NCI-H2196 (cell line): ENCODE measurements at regions not wholly inside any gene's neighbourhood (a gene's known extent, or its start where the extent isn't known, plus 50 kb on each side); places are given as distances from the start of the nearest gene placed in this dataset.
"Not testable (repeated sequence)": the region's sequence is repeated elsewhere in the genome, so short reads cannot be mapped to it uniquely, and the experiment has no call there.

Experiments used
- DNase-seq: peaks from one replicate; lab custom pipeline; 2025; ENCODE audit not compliant: unreplicated experiment; lab: John Stamatoyannopoulos, UW

DNA sequence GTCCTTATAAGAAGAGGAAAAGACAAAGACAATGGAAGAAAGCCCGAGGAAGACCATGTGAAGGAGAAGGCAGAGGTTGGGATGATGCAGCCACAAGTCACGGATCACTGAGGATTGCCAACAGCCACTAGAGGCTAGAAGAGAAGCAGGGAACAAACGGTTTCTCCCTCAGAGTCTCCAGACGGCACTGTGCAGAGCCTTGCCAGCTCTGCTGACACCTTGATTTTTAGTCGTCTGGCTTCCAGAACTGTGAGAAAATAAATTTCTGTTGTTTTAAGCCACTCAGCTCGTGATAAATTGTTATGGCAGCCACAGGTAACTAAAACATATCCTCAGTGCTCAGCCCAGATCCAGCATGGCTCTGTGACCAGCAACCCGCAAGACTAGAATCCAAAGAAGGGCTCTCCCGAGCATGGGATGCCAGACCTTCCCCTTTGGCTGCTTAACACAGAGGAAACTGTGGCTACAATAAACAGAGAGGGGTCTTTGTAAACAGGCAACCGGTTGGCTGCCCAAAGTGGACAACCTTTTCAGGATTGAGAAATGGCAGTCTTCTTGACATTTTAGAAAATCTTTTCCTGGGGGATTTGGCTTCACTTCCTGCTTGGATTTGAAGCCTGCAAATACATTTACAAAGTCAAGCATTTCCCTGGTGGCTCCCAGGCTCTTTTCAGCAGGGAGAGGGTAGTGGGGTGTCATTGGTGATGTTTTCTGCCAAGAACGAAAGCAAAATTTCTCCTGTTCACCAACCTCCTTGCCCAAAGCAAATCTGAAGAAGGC, 88.7 kb upstream of the ADPGK start:
- no peak for DNase-seq

DNA sequence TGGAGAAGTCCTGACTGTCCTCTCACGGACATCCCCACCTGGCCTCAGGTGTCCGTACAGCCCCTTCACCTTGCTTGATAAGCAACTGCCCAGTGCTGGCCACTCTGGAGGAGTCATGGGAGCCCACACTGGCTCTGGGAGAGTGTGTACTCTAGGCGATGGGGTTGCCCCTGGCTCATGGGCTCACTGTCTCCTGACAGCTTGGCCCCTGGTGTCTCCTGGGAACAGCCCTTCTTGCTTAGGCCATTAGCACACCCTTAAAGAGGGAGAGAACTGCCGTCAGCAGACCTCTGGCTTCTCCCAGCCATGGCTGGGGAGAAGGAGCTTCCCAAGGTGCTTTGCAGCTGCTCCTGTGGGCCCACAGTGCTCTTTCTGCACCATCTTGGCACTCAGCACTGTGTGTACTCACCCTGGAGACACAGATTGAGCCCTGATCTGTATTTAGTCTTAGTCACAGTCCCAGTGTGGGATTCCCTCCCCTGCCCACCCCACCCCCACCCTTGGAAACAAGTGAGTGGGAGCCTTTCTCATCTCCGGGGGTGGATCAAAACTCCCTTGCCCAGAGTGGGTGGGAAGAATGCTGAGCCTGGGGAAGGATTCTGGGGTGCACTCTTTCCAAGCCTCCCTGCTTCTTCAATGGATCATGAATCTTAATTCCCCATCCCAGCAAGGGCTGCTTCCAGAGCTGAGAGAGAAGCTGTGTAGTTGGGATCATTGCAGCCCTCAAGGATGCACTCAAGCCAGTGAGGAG, 83.5 kb upstream of the ADPGK start:
- DNase-seq = no peak

- no peak for DNase-seq
These were observed 82.6 kb upstream of the ADPGK start for GRCh38 chr15:72866182-72866581.

- DNase-seq = no peak
These were observed 81.9 kb upstream of the ADPGK start for GRCh38 chr15:72865486-72865885.

DNA sequence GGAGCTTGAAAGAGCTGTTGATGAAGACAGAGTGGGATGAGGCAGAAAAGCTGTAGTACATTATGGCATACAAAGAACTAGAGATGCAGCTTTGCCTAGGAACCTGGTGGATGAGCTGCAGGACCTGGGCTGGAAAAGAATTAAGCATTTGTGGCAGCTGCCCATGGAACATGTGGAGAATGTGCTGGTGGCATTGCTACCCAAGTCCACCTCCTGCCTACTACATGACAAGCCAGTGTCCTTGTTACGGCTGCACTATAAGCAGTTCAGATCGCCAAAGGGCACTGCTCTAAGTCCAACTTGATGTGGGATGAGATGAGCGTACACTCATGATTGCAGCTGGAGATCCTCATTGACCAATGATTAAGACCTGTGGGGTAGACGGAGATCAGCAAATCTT, 81.1 kb upstream of the ADPGK start:
- no peak for DNase-seq

- no peak for DNase-seq
These were observed 77.9 kb upstream of the ADPGK start for GRCh38 chr15:72861354-72861910.

- no peak for DNase-seq
These were observed 76.2 kb upstream of the ADPGK start for GRCh38 chr15:72859757-72860145.

DNA sequence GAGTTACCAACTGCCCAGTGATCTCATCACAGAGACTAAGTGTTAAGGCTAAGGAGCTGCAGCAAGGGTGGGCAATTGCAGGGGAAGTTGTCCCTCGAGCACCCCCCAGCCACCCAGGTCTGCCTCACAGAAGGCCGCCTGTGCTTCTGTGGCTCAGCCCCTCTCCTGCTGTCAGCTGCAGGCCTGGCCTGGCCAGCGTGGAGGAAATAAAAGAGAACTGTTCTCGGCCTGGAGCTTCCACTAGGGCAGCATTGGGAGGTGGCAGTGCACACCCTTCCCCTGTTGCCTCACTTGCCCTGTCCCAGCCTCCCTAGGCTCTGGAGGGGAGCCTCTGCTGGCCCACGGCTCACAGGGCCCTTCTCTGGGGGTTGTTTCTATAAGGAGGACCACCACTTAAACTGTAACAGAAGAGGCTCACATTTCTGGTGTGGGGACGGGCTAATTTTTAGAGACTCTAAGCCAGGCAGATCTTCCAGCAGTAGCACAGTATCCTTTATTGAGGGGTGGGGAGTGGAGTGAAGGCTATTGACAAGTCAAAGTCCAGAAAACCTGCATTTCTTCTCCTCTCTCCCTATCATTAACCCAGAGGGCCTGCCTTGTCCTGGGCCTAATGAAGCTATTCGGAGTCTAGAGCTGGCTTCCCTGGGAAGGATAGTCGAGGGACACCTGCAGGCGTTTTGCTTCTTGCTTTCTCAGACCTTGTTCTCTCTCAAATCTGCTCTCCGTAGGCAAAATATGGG, 75.6 kb upstream of the ADPGK start:
- DNase-seq = no peak

DNA sequence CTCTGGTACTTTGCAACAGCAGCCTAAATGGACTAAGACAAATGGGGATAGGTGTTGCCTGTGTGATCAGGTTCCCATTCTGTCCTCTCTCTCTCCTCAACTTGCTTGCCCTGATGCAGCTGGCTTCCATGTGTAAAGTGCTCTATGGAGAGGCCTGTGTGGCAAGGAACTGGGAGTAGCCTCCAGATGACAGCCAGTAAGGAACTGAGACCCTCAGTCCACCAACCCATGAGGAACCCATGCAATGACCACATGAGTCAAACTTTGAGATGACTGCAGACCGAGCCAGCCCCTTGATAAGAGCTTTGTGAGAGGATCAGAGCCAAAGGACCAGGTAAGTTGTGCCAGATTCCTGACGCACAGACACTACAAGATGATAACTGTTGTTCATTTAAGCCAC, 74.6 kb upstream of the ADPGK start:
- no peak for DNase-seq

GRCh38 chr15:72857331-72858063, 73.9 kb upstream of the ADPGK start:
- no peak for DNase-seq

GRCh38 chr15:72856549-72857040, 73.0 kb upstream of the ADPGK start:
- DNase-seq = no peak

GRCh38 chr15:72855791-72856190, 72.2 kb upstream of the ADPGK start:
- no peak for DNase-seq

GRCh38 chr15:72852273-72852672, 68.7 kb upstream of the ADPGK start:
- DNase-seq = no peak

DNA sequence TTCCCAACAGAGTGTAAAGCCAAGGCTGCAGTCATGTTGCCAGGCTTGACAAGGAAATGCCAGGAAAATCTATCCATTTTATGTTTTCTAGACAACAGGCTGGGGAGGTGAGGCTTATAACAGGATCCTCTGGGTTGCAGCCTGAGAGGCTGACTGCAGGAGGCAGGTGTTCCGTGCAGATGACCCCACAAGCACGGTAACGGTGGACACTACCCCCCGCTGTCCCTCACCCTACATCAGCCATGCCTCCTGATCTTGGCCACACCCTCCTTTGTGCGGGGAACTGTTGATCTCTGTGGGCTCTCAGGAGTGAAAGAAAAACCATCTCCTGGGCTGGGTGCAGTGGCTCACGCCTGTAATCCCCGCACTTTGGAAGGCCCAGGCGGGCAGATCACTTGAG, 68.0 kb upstream of the ADPGK start:
- no peak for DNase-seq

- DNase-seq = no peak
These were observed 67.3 kb upstream of the ADPGK start for GRCh38 chr15:72850833-72851232.

DNA sequence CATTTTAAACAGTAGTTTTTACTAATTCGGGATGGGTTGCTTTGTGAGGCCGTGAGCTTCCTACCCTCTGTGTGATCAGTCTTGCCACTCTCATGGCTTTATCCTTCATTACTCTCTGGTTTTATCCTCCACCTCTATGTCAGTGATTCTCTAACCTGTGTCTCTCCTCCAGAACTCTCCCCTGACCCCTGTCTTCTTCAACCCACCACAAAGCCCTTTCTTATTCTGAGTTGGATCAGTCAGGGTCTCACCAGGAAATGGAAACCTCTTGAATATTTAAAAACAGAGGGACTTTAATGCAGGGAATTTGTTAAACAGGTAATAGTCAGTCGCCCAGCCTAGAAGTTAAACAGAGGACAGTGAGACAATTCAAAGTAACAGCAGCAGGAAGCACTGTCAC, 64.2 kb upstream of the ADPGK start:
- DNase-seq = no peak

DNA sequence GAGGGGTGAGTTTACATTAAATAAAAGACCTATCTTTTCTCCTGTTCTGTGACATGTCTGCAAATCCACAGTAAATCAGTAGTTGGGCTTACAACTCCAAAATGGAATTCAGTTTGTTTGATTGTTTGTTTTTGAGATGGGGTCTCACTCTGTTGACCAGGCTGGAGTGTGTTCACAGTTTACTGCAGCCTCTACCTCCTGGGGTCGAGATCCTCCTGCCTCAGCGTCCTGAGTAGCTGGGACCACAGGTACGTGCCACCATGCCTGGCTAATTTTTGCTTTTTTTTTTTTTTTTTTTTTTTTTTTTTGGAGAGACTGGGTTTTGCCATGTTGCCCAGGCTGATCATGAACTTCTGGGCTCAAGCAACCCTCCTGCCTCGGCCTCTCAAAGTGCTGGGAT, 63.5 kb upstream of the ADPGK start:
- DNase-seq = no peak

DNA sequence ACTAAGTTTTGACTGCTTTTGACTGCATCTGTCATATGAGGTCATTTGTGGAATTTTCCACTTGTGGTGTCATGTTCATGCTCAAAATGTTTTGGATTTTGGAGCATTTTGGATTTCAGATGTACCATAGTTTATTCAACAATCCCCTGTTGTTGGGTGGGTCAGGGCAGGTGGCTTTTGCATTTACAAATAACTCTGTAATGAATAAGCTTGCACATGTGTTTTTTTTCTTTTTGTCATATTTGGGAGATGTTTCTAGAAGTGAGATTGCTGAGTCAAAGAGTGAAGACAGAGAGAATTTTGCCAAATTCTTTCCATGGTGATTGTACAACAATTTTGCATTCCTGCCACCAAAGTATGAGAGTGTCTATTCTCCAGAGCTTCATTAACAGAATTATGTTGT, 62.4 kb upstream of the ADPGK start:
- no peak for DNase-seq

- no peak for DNase-seq
These were observed 60.5 kb upstream of the ADPGK start for GRCh38 chr15:72844067-72844466.

- DNase-seq = not testable (repeated sequence)
These were observed 59.8 kb upstream of the ADPGK start for GRCh38 chr15:72843340-72843739.

- no peak for DNase-seq
These were observed 56.6 kb upstream of the ADPGK start for GRCh38 chr15:72840114-72840513.
